Esophagus muscularis mucosa (tissue), 4 donors: ENCODE measurements at regions not wholly inside any gene's neighbourhood (a gene's known extent, or its start where the extent isn't known, plus 50 kb on each side); places are given as distances from the start of the nearest gene placed in this dataset.

Experiments
- DNase-seq: peaks from one replicate; pipeline ENCODE4 v3.0.0-alpha.2; 2017; ENCODE audit errors: extremely low spot score
- H3K27ac ChIP-seq, 4 donors: fragments of 200-600 bp; sonication (generic); replicated peaks in 1 of 4; 1 replicate in 3 of 4; 2 replicates in 1 of 4; pipeline ENCODE4 v1.5.1; 2016 to 2019; ENCODE audit warnings: mild to moderate bottlenecking in 1 of 4
- H3K27me3 ChIP-seq, 4 donors: fragments of 200-600 bp; sonication (generic); one replicate each; pipeline versions ENCODE4 v1.5.1 to v1.6.0; 2016 to 2019
- H3K36me3 ChIP-seq, 4 donors: fragments of 200-600 bp; sonication (generic); one replicate each; pipeline ENCODE4 v1.5.1; 2016 to 2019
- H3K4me1 ChIP-seq, 4 donors: fragments of 200-600 bp; sonication (generic); one replicate each; pipeline ENCODE4 v1.5.1; 2016 to 2019
- H3K4me3 ChIP-seq, 4 donors: fragments of 200-600 bp; sonication (generic); 1 replicate in 2 of 4; 2 replicates in 2 of 4; pipeline ENCODE4 v1.5.1; 2016 to 2019; ENCODE audit warnings: mild to moderate bottlenecking in 4 of 4, moderate library complexity in 1 of 4
- H3K9me3 ChIP-seq, 4 donors: fragments of 200-600 bp; sonication (generic); 1 replicate in 3 of 4; 2 replicates in 1 of 4; pipeline ENCODE4 v1.5.1; 2016 to 2019
- EP300 ChIP-seq: sonication (generic); formaldehyde crosslinking; IDR thresholded peaks from one replicate; pipeline ENCODE4 v1.6.1; 2017; ENCODE audit warnings: antibody characterized with exemption
- POLR2A ChIP-seq: fragments of 450-650 bp; IDR thresholded peaks from one replicate; pipeline ENCODE4 v1.6.1; 2017; ENCODE audit warnings: antibody characterized with exemption, moderate library complexity, mild to moderate bottlenecking, low read depth
- POLR2AphosphoS5 ChIP-seq, 2 donors: sonication (generic); formaldehyde crosslinking; IDR thresholded peaks; one replicate each; pipeline ENCODE4 v1.6.1; 2017; ENCODE audit warnings: antibody characterized with exemption in 2 of 2
- WGBS: methylation state at CpG from one replicate; pipeline ENCODE4 v1.1.5; 2018; 5-methylcytosine and 5-hydroxymethylcytosine counted together
- intact Hi-C: fragments of 100-400 bp; cut with DNase I; formaldehyde crosslinking; loops from one replicate; pipeline ENCODE4 v1.15.1; 2023
- TF ChIP-seq, protein P1 (sequence below), 3 experiments: fragments of 200-600 bp in 2 of 3; fragments of 450-650 bp in 1 of 3; sonication (generic) in 2 of 3; IDR thresholded peaks; one replicate each; pipeline ENCODE4 v1.5.1; 2017 to 2019; ENCODE audit warnings: antibody characterized with exemption in 3 of 3, mild to moderate bottlenecking in 2 of 3, moderate library complexity in 1 of 3

DNA sequence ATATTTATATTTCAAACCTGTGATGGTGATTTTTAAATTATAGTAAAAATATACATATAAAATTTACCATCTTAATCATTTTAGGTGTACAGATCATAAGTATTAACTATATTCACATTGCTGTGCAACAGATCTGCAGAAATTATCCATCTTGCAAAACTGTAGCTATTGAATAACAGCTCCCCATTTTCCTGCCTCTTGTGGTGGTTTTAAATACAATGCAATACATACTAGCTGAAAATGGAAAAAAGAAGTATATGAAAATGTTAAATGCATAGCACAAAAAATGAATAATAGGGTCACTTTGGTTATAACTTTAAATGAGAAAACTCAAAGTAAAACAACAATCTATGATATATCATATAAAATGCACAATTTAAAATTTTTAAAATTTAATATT is 130.9 kb upstream of the VPREB1 start:
- Histone ChIP-seq H3K27ac (no peak overlapping the region), H3K36me3 (no peaks in the 10 kb centered on the region), H3K4me1 (peaks cover 0 to 8% (median 3%) of the 10 kb centered on the region in 4 donors), H3K9me3 (no peaks in the 10 kb centered on the region), H3K4me3 (no peak overlapping the region), H3K27me3 (peaks cover 0 to 36% (median 5%) of the 10 kb centered on the region in 4 donors)
- TF ChIP-seq, protein P1, sequence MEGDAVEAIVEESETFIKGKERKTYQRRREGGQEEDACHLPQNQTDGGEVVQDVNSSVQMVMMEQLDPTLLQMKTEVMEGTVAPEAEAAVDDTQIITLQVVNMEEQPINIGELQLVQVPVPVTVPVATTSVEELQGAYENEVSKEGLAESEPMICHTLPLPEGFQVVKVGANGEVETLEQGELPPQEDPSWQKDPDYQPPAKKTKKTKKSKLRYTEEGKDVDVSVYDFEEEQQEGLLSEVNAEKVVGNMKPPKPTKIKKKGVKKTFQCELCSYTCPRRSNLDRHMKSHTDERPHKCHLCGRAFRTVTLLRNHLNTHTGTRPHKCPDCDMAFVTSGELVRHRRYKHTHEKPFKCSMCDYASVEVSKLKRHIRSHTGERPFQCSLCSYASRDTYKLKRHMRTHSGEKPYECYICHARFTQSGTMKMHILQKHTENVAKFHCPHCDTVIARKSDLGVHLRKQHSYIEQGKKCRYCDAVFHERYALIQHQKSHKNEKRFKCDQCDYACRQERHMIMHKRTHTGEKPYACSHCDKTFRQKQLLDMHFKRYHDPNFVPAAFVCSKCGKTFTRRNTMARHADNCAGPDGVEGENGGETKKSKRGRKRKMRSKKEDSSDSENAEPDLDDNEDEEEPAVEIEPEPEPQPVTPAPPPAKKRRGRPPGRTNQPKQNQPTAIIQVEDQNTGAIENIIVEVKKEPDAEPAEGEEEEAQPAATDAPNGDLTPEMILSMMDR (IDR thresholded peaks at IDR 0.05), result no peak
- TF ChIP-seq EP300 (no peak), POLR2A (no peak)
- intact Hi-C loops, result no loop called here
- DNase-seq, result no peak

DNA sequence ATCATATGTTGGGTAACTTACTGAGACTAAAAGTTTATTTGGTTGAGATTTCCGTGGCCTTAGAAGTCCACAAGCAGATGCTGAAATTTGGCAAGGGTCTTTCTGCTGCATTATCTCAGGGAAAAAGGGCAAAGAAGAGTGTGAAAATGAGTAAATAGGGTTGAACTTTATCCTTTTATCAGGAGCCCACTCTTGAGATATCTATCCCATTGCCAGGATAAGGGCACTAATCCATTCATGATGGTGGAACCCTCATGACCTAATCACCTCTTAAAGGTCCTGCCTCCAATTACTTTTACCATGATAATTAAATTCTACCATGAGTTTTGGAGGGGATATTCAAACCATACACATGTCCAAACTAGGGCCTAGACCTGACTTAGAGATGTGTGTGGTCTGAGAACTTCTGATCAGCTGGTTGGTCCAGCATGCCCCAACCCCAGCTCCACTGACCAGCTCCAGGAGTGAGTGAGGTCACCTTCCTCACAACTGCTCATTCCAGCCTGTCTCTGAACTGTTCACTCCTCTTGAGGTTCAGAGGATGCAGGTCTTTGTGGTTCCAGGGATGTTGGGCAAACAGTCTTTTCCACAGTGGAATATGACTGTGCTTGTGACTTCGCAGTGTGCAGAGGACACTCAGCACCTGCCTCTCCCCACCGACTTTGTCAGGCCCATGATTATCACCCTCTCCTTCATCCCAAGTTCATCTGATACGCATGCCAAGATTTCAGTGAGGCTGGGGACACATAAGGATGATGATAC is 130.1 kb upstream of the TOP3B start:
- H3K27me3 ChIP-seq, result peaks cover 0 to 26% (median under 1%) of the 10 kb centered on the region in 4 donors
- H3K9me3 ChIP-seq, result no peaks in the 10 kb centered on the region
- TF ChIP-seq EP300 (no peak), POLR2A (no peak), POLR2AphosphoS5 (IDR thresholded peaks at IDR 0.05) (no peak)
- TF ChIP-seq, protein P1 (IDR thresholded peaks at IDR 0.05), result no peak
- intact Hi-C loops, result no loop called here
- H3K36me3 ChIP-seq, result no peaks in the 10 kb centered on the region
- no peak overlapping the region for H3K4me3 ChIP-seq
- no peak overlapping the region for H3K27ac ChIP-seq
- no peak for DNase-seq
- H3K4me1 ChIP-seq, result peaks cover 0 to 3% (median under 1%) of the 10 kb centered on the region in 4 donors
- WGBS, result 85% methylated on average over 4 of the region's 4 CpGs

DNA sequence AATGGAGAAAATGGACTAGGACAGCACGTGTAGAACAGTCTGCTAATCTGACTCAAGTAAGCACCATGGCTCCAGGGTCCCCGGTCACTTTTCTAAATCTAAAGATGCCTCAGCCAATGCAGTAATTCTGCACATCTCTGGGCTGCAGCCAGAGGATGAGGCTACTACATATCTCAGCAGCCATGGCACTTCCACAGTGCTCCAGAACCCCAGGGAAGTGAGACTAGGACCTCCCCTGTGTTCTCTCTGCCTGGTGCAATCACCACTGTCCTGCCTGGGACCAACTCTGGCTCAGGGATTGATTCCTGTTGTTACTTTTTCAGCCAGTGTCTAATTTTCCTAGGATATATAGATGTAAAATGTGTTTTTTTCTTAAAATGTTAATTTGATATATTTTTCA is 129.4 kb upstream of the TOP3B start:
- H3K36me3 ChIP-seq, result no peaks in the 10 kb centered on the region
- no peaks in the 10 kb centered on the region for H3K4me1 ChIP-seq
- H3K4me3 ChIP-seq, result no peak overlapping the region
- no peaks in the 10 kb centered on the region for H3K9me3 ChIP-seq
- DNase-seq, result no peak
- WGBS, result 55% methylated on average over 1 of the region's 2 CpGs
- intact Hi-C loops, result no loop called here
- H3K27me3 ChIP-seq, result peaks cover 0 to 20% (median 0%) of the 10 kb centered on the region in 4 donors
- TF ChIP-seq POLR2A (no peak), EP300 (no peak), POLR2AphosphoS5 (IDR thresholded peaks at IDR 0.05) (no peak)
- TF ChIP-seq, protein P1 (IDR thresholded peaks at IDR 0.05), result no peak
- no peak overlapping the region for H3K27ac ChIP-seq

DNA sequence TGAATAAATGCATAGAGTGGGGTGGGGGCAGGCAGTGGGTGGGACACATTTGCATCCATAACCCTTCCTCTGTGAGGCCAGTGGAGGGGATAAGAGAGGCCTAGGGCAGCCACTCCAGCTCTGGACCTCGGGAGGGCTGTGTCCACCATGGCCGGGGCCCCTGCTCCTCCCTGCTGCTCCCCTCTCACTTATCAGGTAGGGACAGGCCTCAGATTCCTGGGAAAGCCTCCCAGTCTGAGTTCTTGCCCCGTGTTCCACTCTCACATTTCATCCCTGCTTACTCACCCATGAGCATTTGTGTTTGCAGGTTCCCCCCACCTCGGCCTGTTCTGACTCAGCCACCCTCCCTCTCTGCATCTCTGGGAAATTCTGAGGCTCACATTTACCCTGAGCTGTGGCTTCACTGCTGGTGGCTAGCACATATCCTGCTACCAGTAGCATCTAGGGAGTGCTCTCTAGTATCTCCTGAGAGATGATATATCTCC is 128.7 kb upstream of the TOP3B start:
- Histone ChIP-seq H3K27me3 (peaks cover 0 to 17% (median 0%) of the 10 kb centered on the region in 4 donors), H3K4me3 (no peak overlapping the region), H3K36me3 (no peaks in the 10 kb centered on the region), H3K9me3 (no peaks in the 10 kb centered on the region), H3K4me1 (no peaks in the 10 kb centered on the region), H3K27ac (no peak overlapping the region)
- TF ChIP-seq POLR2AphosphoS5 (IDR thresholded peaks at IDR 0.05) (no peak), POLR2A (no peak), EP300 (no peak)
- TF ChIP-seq, protein P1 (IDR thresholded peaks at IDR 0.05), result no peak
- intact Hi-C loops, result no loop called here
- no peak for DNase-seq
- WGBS, result 48% methylated on average over 4 of the region's 4 CpGs
